Vagina (tissue), 2 donors: ENCODE measurements at regions not wholly inside any gene's neighbourhood (a gene's known extent, or its start where the extent isn't known, plus 50 kb on each side); places are given as distances from the start of the nearest gene placed in this dataset.

ENCODE experiments used
- POLR2A ChIP-seq, 2 donors: fragments of 450-650 bp; IDR thresholded peaks; one replicate each; pipeline ENCODE4 v1.6.1; 2017; ENCODE audit warnings: antibody characterized with exemption in 2 of 2, mild to moderate bottlenecking in 2 of 2, moderate library complexity in 2 of 2
- TF ChIP-seq, protein P1 (sequence below), 3 experiments: fragments of 450-650 bp in 2 of 3; fragments of 200-600 bp in 1 of 3; sonication (generic) in 1 of 3; IDR thresholded peaks; one replicate each; pipeline ENCODE4 v1.5.1; 2017 to 2019; ENCODE audit warnings: antibody characterized with exemption in 3 of 3, mild to moderate bottlenecking in 2 of 3, moderate library complexity in 2 of 3

DNA sequence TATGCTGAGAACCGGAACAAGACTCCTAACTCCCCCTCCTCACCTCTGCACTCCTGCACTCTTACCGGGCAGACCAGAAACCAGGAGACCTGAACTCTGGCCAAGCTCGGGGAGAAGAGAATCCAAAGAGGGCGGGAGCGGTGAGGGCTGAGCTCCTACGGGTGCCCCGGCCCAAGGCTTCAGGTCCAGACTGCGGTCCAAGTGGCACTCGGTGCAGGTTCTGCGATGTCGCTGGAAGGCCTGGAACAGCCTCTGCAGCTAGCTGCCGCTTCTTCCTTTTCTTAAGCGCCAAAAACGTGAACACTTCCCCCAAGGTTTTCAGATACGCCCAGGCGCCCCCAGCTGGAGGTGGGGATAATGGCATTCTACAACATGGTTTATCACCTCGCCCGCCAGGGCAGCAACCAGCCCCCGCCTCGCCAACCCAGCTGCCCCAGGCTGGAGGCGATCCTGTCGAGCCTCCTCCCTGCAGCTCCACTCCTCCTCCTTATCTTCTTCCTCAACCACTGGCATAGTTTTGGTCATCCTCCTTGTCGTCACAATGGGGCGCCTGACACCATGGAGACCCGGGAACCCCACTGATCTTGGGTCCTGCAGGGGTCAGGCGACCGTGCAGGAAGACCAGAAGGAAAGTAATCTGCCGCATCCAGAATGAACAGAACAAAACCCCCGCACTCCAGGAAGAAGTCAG, 1735.9 kb downstream of the TP53TG3F start:
- TF ChIP-seq, protein P1, sequence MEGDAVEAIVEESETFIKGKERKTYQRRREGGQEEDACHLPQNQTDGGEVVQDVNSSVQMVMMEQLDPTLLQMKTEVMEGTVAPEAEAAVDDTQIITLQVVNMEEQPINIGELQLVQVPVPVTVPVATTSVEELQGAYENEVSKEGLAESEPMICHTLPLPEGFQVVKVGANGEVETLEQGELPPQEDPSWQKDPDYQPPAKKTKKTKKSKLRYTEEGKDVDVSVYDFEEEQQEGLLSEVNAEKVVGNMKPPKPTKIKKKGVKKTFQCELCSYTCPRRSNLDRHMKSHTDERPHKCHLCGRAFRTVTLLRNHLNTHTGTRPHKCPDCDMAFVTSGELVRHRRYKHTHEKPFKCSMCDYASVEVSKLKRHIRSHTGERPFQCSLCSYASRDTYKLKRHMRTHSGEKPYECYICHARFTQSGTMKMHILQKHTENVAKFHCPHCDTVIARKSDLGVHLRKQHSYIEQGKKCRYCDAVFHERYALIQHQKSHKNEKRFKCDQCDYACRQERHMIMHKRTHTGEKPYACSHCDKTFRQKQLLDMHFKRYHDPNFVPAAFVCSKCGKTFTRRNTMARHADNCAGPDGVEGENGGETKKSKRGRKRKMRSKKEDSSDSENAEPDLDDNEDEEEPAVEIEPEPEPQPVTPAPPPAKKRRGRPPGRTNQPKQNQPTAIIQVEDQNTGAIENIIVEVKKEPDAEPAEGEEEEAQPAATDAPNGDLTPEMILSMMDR (IDR thresholded peaks at IDR 0.05): no peak
- no peak for TF ChIP-seq POLR2A (IDR thresholded peaks at IDR 0.05)
